T-helper 2 cell treated with Interferon-gamma antibody and Interleukin-4, amounts not matched to agents 5 μg/mL and 100 μg/mL, for 36 hours (primary cell): ENCODE measurements at regions not wholly inside any gene's neighbourhood (a gene's known extent, or its start where the extent isn't known, plus 50 kb on each side); places are given as distances from the start of the nearest gene placed in this dataset.

ENCODE experiments used
- DNase-seq: peaks from one replicate; pipeline ENCODE4 v3.0.0; 2021; ENCODE audit warnings: low spot score
- H3K27ac Mint-ChIP-seq: one replicate; pipeline ENCODE4 v1.8.0; 2021; ENCODE audit warnings: mild to moderate bottlenecking, mixed read lengths
- H3K27me3 Mint-ChIP-seq: one replicate; pipeline ENCODE4 v1.8.0; 2021; ENCODE audit warnings: low read depth, mixed read lengths
- H3K36me3 Mint-ChIP-seq: one replicate; pipeline ENCODE4 v1.8.0; 2021; ENCODE audit warnings: low read depth, mixed read lengths
- H3K4me1 Mint-ChIP-seq: one replicate; pipeline ENCODE4 v1.8.0; 2021; ENCODE audit warnings: low read depth, mixed read lengths
- H3K4me3 Mint-ChIP-seq: one replicate; pipeline ENCODE4 v1.8.0; 2022; ENCODE audit warnings: mild to moderate bottlenecking, moderate library complexity, mixed read lengths
- H3K9me3 Mint-ChIP-seq: one replicate; pipeline ENCODE4 v1.8.0; 2021; ENCODE audit warnings: mixed read lengths

DNA sequence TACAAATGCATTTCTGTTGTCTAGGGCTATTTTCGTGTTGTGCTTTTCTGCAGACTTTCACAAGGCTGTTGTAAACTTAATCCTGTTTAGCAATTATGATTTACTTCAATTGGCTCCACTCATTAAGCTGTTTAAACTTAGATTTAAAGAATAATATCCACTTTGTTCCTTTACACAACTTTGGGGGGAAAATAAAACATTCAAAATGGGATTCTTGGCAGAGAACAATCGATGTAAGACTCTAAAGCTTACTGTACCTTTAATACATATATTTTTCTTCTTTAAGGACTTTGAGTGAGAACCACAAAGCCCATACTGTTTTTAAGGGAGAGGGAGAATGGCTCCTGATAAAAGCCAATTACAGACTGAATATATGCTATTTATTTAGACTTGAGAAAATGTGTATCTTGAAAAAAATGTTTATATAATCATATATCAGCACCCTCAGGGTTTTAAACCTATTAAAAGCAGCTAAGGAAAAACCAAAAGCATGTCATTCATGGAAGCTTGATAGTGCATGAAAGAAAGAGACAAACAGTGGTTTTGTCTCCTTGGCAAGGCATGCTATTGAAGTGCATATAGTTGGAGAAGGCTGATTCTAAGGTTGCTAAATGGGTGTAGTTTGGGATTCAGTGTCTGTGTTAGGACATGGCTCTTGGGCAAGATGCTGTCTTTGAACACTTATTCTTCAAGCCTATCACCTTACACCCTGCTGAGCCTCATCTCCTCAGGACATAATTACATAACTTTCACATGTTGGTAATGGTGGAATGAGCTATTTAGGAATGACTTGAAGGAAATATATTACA, 293.4 kb upstream of the TBC1D5 start:
- Mint-ChIP-seq H3K9me3 (no peaks in the 10 kb centered on the region), H3K36me3 (no peaks in the 10 kb centered on the region), H3K27me3 (peaks cover under 1% of the 10 kb centered on the region), H3K4me1 (no peaks in the 10 kb centered on the region), H3K27ac (no peak overlapping the region), H3K4me3 (no peak overlapping the region)
- DNase-seq: no peak

DNA sequence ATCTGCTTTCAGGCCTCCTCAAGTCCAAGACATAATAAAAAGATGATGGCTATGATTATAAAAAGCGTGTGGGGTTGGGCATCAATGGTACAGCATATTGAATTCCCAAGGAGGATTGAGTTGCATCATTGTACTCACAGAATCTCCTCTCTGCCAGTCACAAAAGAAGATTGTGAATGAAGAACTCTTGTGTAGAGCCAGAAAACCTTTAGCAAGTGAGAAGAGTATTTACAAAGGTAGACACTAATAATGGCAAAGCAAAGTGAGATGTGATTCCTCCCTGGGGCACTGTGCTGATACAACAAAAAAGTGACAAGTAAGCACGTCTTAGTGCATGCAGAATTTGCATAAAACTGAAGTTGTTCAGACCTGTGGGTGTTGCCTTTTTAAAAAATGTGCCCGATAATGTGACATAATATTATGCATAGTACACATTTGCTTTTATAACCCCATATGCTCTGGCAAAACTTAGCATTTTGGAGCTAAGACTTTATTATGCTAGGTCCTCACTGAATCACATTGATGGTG, 291.2 kb upstream of the TBC1D5 start:
- Mint-ChIP-seq H3K36me3 (no peaks in the 10 kb centered on the region), H3K9me3 (no peaks in the 10 kb centered on the region), H3K4me3 (no peak overlapping the region)

DNA sequence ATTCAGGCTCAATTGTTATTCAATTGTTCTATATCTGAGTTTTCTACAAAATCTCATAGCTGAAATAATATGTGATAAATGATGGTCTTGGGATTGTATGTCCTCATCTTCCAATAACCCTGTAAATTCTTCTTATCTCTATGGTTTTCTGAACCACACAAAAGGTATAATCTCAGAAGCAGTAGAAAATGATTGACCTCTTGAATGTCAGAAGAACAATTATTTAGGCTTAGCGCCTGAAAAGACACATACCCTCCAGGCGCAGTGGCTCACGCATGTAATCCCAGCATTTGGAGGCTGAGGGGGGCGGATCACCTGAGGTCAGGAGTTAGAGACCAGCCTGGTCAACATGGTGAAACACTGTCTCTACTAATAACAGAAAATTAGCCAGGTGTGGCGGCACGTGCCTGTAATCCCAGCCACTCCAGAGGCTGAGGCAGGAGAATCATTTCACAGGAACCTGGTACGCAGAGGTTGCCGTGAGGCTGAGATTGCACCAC, 288.0 kb upstream of the TBC1D5 start:
- H3K9me3 Mint-ChIP-seq: no peaks in the 10 kb centered on the region
- H3K4me1 Mint-ChIP-seq: no peaks in the 10 kb centered on the region
- DNase-seq: no peak
- H3K36me3 Mint-ChIP-seq: no peaks in the 10 kb centered on the region
- peaks cover 8% of the 10 kb centered on the region for H3K27me3 Mint-ChIP-seq
- no peak overlapping the region for H3K4me3 Mint-ChIP-seq
- H3K27ac Mint-ChIP-seq: no peak overlapping the region

More for the DNA sequence above, 291.2 kb upstream of the TBC1D5 start:
- Mint-ChIP-seq H3K4me1 (no peaks in the 10 kb centered on the region), H3K27me3 (peaks cover 3% of the 10 kb centered on the region), H3K27ac (no peak overlapping the region)
- DNase-seq: no peak

DNA sequence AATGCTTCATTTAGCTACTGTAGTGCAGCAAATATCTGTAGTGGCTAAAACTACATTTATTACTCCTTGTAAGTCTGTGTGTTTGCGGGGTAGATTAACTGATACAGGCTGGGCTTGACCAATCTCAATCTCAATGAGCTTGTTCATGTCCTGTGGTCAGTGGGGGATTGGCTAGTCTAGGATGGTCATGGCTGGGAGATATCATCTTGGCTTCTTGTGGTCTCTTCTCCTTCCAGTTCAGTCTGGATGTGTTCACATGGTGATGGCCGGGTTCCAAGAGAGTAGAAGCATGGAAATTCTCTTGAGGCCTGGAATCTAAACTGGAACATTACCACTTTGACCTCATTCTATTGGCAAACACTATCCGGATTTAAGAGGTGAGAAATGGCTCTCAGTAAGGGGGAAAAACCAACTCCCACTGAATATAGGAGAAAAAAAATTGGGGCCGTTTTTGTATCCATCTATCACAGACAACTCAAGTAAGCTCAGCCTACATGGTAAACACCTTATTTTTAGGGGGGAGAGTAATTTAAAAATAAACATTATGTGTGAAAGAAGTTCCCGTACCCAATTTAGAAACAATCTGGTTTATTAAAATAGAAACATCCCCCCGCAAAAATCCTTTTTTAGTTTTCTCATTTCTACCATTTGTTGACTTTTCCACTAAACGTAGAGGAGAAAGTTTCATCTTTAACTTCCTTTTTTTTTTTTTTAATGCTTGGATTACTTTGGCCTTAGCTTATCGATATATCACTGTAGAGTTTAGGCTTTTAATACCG, 284.9 kb upstream of the TBC1D5 start:
- H3K9me3 Mint-ChIP-seq: no peaks in the 10 kb centered on the region
- no peak overlapping the region for H3K4me3 Mint-ChIP-seq
- no peak overlapping the region for H3K27ac Mint-ChIP-seq
- no peaks in the 10 kb centered on the region for H3K36me3 Mint-ChIP-seq
- no peaks in the 10 kb centered on the region for H3K4me1 Mint-ChIP-seq
- DNase-seq: no peak
- H3K27me3 Mint-ChIP-seq: peaks cover 8% of the 10 kb centered on the region

DNA sequence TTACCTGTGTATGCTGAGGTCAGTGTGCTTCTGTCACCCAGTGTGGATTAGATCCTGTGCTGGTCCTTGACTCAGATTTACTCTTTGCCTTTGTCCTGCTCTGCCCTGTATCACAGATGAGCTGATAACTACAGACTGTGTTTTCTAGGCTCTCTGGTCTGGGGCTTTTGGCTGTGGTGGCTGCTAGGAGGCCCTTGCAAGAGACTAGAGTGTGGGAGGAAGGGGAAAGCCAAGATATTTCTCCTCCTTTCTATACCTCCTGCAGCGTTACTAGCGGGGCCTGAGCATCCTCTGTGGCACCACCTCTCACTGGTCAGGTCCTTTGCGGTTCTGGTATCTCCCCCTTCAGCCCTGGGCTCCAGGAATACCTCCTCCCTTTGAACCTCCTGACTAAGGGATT, 282.3 kb upstream of the TBC1D5 start:
- no peak for DNase-seq
- peaks cover 13% of the 10 kb centered on the region for H3K27me3 Mint-ChIP-seq
- no peak overlapping the region for H3K4me3 Mint-ChIP-seq
- H3K9me3 Mint-ChIP-seq: no peaks in the 10 kb centered on the region
- H3K27ac Mint-ChIP-seq: no peak overlapping the region
- H3K36me3 Mint-ChIP-seq: no peaks in the 10 kb centered on the region
- H3K4me1 Mint-ChIP-seq: no peaks in the 10 kb centered on the region

DNA sequence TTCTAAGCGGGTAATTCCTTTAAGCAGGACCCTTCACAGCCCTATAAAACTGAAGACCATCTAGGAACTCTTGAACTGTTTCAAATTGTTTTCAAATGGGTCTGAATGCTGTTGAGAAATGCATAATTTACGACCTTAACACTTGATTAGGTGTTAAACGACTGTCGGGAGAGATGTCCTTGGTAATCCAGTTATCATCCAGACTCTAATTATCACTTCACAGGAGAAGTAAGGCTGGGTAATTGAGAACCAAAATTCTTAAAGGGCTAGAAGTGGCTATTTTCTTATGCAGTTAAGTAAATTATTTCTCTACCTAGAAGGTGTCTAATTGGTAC, 276.7 kb upstream of the TBC1D5 start:
- H3K27me3 Mint-ChIP-seq: peaks cover 29% of the 10 kb centered on the region
- H3K4me1 Mint-ChIP-seq: no peaks in the 10 kb centered on the region
- H3K9me3 Mint-ChIP-seq: no peaks in the 10 kb centered on the region
- no peak overlapping the region for H3K4me3 Mint-ChIP-seq
- H3K36me3 Mint-ChIP-seq: no peaks in the 10 kb centered on the region
- H3K27ac Mint-ChIP-seq: no peak overlapping the region
- DNase-seq: no peak

DNA sequence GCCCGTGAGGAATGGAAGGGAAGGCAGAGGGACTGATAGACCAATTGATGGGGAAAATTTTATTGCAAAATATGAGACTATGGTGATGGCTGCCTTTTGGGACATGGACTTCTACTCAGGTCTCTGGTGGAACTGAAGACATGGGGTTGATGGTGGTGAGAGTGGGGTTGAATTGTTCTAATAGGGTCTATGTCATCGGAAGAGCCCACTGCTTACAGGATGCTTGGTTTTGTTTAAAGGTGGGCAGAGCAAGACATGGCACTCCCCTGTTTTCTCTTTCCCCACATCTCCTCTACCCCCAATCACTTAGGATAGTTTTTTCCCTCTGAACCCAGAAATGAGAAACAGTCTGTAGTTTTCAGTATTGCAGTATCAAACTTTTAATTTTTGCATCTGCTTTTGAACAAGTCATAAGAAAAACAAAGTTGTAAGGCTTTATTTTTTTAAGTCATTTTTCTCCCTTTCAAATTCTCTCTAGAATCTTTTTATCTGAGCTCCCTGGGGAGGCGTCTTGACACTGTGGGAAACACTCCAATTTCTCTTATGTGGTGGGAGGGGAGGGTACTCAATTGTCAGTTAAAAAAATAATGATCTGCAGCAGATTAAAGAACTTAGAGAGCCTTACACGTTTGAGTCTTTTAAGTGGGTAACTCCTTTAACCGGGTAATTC, 276.2 kb upstream of the TBC1D5 start:
- H3K9me3 Mint-ChIP-seq: no peaks in the 10 kb centered on the region
- H3K4me1 Mint-ChIP-seq: no peaks in the 10 kb centered on the region
- no peak for DNase-seq
- peaks cover 29% of the 10 kb centered on the region for H3K27me3 Mint-ChIP-seq
- no peak overlapping the region for H3K27ac Mint-ChIP-seq
- no peak overlapping the region for H3K4me3 Mint-ChIP-seq
- H3K36me3 Mint-ChIP-seq: no peaks in the 10 kb centered on the region

DNA sequence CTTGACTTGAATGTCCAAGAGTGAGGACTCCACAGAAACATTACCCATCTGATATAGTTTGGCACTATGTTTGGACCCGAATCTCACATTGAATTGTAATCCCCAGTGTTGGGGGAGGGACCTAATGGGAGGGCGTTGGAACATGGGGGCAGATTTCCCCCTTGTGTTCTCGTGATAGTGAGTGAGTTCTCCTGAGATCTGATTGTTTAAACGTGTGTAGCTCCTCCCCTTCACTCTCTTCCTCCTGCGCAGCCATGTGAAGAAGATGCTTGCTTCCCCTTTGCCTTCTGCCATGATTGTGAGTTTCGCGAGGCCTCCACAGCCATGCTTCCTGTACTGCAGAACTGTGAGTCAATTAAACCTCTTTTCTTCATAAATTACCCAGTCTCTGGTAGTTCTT, 273.9 kb upstream of the TBC1D5 start:
- peaks cover 5% of the 10 kb centered on the region for H3K9me3 Mint-ChIP-seq
- DNase-seq: no peak
- H3K4me1 Mint-ChIP-seq: no peaks in the 10 kb centered on the region
- H3K36me3 Mint-ChIP-seq: no peaks in the 10 kb centered on the region
- no peak overlapping the region for H3K4me3 Mint-ChIP-seq
- H3K27me3 Mint-ChIP-seq: peaks cover 29% of the 10 kb centered on the region
- no peak overlapping the region for H3K27ac Mint-ChIP-seq

DNA sequence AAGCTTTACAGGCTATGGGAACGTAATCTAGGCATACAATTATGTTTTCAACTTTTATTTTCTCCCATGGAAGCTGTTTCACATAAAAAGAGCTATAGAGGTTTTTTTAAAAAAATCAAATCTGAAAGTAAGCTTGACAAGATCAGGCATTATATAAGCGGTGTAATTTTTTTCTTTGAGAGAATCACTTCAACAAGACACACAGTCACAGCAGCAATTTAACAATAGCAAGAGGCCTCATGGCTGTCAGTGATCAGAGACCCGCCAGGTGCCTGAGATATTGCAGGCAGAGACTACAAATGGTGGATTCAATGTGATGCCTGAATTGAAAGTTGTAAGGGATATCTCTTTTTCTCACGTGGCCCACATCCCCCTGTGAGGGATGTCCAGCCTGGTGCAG, 270.5 kb upstream of the TBC1D5 start:
- DNase-seq: no peak
- Mint-ChIP-seq H3K27ac (no peak overlapping the region), H3K27me3 (peaks cover 6% of the 10 kb centered on the region), H3K4me3 (no peak overlapping the region), H3K4me1 (no peaks in the 10 kb centered on the region), H3K36me3 (no peaks in the 10 kb centered on the region), H3K9me3 (peaks cover 5% of the 10 kb centered on the region)

DNA sequence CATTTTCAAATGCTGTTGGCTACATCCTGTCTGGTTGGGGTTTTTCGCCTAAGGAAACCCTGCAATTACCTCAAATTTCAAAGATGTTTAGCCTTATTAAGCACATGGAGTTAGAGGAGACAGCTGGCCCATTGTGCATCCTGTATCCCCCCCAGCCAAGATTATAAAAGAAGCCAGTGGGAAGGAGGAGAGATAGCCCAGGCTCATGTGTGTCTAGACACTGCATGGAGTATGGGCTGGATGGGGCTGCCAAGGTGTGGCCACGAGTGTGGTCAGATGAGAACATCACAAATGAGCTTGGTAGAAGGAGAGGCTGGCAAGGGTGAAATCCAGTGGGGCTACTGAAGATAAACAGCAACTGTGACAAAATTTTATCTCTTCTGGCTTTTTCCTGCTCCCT, 270.0 kb upstream of the TBC1D5 start:
- no peak for DNase-seq
- H3K27ac Mint-ChIP-seq: no peak overlapping the region
- H3K4me1 Mint-ChIP-seq: no peaks in the 10 kb centered on the region
- H3K27me3 Mint-ChIP-seq: peaks cover 3% of the 10 kb centered on the region
- H3K36me3 Mint-ChIP-seq: no peaks in the 10 kb centered on the region
- H3K9me3 Mint-ChIP-seq: peaks cover 5% of the 10 kb centered on the region
- no peak overlapping the region for H3K4me3 Mint-ChIP-seq

DNA sequence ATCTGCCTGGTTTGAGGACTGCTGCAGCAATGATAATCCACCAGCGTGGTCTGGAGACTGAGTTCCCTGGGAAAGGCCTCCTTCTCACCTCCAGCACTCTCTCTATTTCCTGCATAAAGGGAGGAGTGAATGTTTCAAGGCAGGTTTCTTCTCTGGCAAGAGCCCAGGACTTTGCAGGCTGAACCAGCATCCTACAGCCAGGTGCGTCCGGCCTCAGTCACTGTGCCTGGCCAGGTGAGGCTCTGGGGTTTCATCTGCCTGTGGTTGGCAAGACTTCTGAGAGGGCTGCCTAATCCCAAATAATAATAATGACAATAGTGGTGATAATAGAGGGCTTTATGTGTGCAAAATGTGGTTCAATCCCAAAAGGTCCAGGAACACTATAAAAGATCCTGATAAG, 269.0 kb upstream of the TBC1D5 start:
- Mint-ChIP-seq H3K27me3 (no peaks in the 10 kb centered on the region), H3K27ac (no peak overlapping the region), H3K9me3 (peaks cover 5% of the 10 kb centered on the region), H3K4me1 (no peaks in the 10 kb centered on the region), H3K4me3 (no peak overlapping the region), H3K36me3 (no peaks in the 10 kb centered on the region)
- DNase-seq: no peak

DNA sequence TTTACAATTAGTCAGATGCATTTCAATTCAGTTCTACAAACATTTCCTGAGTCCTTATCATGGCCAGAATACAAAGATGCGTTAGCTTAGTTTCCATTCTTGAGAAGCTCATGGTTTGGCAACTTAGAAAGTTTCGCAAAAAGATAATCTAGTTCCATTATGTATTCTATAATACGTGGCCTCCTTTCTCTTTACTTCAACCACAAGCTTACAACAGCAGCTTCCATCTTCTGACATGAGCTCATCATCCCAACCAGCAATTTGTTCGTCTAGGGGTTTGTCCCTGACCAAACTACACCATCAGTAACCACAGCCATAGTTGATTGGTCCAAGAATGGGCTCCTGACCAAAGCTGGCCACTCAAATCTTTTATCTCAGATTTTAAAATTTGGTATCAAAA, 267.6 kb upstream of the TBC1D5 start:
- DNase-seq: no peak
- H3K9me3 Mint-ChIP-seq: peaks cover 5% of the 10 kb centered on the region
- H3K27me3 Mint-ChIP-seq: no peaks in the 10 kb centered on the region
- H3K36me3 Mint-ChIP-seq: no peaks in the 10 kb centered on the region
- H3K4me3 Mint-ChIP-seq: no peak overlapping the region
- no peaks in the 10 kb centered on the region for H3K4me1 Mint-ChIP-seq
- H3K27ac Mint-ChIP-seq: no peak overlapping the region

DNA sequence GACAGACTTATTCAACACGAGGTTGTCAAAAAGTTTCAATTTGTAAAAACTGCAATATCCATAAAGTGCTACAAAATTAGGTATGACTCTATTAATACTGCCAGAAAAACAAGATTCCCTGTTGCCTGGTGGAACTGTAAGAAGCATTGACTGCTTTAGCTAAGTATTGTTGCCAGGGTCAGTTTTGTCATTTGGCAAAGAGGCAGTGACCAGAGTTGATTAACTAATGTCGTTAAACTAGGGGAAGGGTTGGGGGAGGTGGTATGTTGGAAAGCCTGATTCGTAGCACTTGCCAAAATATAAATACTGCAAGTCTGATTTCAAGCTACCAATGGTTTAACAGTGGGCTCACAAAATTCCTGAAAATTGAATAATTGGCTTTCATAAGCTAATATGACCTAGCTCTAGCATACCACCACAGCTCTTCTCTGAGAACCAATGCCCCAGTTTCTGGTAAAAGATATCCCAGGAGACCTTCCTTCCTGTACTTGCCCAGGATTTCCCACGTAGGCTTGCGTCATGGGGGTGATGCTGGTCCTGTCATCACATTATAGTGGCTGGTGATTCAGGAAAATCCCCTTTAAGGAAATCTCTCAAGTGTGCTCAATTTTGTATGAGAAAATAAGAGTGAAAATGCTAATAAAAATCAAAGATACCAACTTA, 266.4 kb upstream of the TBC1D5 start:
- no peak overlapping the region for H3K4me3 Mint-ChIP-seq

More for the DNA sequence above, 266.4 kb upstream of the TBC1D5 start:
- no peaks in the 10 kb centered on the region for H3K27me3 Mint-ChIP-seq
- H3K36me3 Mint-ChIP-seq: no peaks in the 10 kb centered on the region
- DNase-seq: no peak
- H3K27ac Mint-ChIP-seq: no peak overlapping the region
- H3K9me3 Mint-ChIP-seq: peaks cover 5% of the 10 kb centered on the region
- H3K4me1 Mint-ChIP-seq: no peaks in the 10 kb centered on the region
